ENCODE measurements at regions not wholly inside any gene's neighbourhood (a gene's known extent, or its start where the extent isn't known, plus 50 kb on each side); places are given as distances from the start of the nearest gene placed in this dataset.

- TF ChIP-seq CTCF (IDR thresholded peaks at IDR 0.05) (no peak), POLR2A (IDR thresholded peaks at IDR 0.05; ENCODE audit: low read length) (no peak), MAFK (IDR thresholded peaks at IDR 0.05; ENCODE audit: partially characterized antibody) (no peak), TFCP2L1 (CRISPR knock-in tag; IDR thresholded peaks at IDR 0.05) (no peak), KDM1A (IDR thresholded peaks at IDR 0.05; ENCODE audit: low read depth) (no peak), RAD21 (conservative IDR thresholded peaks at IDR 0.05 in 1 of 2, IDR thresholded peaks at IDR 0.05 in 1 of 2) (no peak; a peak in 1 of 5 replicates), HDAC2 (IDR thresholded peaks at IDR 0.05) (no peak)
These were observed 254.0 kb upstream of the RUNX1 start for GRCh38 chr21:35303085-35303484.

Data from A549 (cell line).